Pancreas (tissue), 10 donors: ENCODE measurements at regions not wholly inside any gene's neighbourhood (a gene's known extent, or its start where the extent isn't known, plus 50 kb on each side); places are given as distances from the start of the nearest gene placed in this dataset.

ENCODE experiments used
- ATAC-seq, 4 donors: fragments of 200-7000 bp; cut with Tn5 transposase; one replicate each; pipeline versions ENCODE4 v1.8.0 to v1.9.1; 2020; ENCODE audit warnings: mild to moderate bottlenecking in 4 of 4, moderate library complexity in 4 of 4
- DNase-seq, 6 donors: peaks; one replicate each; pipeline ENCODE4 v3.0.0-alpha.2; 2020
- FAIRE-seq: peaks from 2 replicates; lab custom pipeline; 2012; peaks lifted over from hg19 to GRCh38; lab: Jason Lieb, UNC
- H3K27ac ChIP-seq, 4 donors: fragments of 200-600 bp; sonication (generic); 1 replicate in 3 of 4; 2 replicates in 1 of 4; pipeline versions ENCODE4 v1.5.0 to v1.8.0; 2020
- H3K27me3 ChIP-seq, 4 donors: fragments of 200-600 bp; one replicate each; pipeline ENCODE4 v1.8.0; 2021
- H3K36me3 ChIP-seq, 3 donors: fragments of 200-600 bp; sonication (generic) in 1 of 3; one replicate each; pipeline versions ENCODE4 v1.5.0 to v1.8.0; 2020 to 2021
- H3K4me1 ChIP-seq, 3 donors: fragments of 200-600 bp; one replicate each; pipeline ENCODE4 v1.8.0; 2021
- H3K4me3 ChIP-seq, 4 donors: fragments of 200-600 bp; sonication (generic) in 2 of 4; one replicate each; pipeline versions ENCODE4 v1.5.0 to v1.8.0; 2020 to 2021
- H3K9me3 ChIP-seq, 4 donors: fragments of 200-600 bp; one replicate each; pipeline ENCODE4 v1.8.0; 2021
- CTCF ChIP-seq, 4 donors: fragments of 200-600 bp; sonication (generic) in 3 of 4; IDR thresholded peaks; one replicate each; pipeline versions ENCODE4 v1.5.0 to v1.8.0; 2021; ENCODE audit warnings: antibody characterized with exemption in 4 of 4
- WGBS, 2 donors: extraction: QIAGEN DNeasy Blood & Tissue Kit; methylation state at CpG; one replicate each; pipeline ENCODE4 v1.1.7; 2013; 5-methylcytosine and 5-hydroxymethylcytosine counted together
- intact Hi-C, 3 donors: fragments of 100-400 bp; cut with DNase I; formaldehyde crosslinking; loops; one replicate each; pipeline versions ENCODE4 v1.11.1 to v1.14.2; 2022
- donor health status: healthy with polysubstance abuse.
- donor health status: DM: no; HTN: no; CAD: no; lungs with moderate emphysema.
- donor health status: DM: no; HTN: no; CAD: no.
- donor health status: control.
- donor health status: control.
- donor health status: Bipolar disorder and iron deficiency.
- donor health status: DM: yes; HTN: yes; CAD: no.
- donor health status: DM: no; HTN: no; CAD: no.
- donor health status: DM: no; HTN: no; CAD: no.
- donor health status: DM: yes; HTN: yes; CAD: no.

- no peak for FAIRE-seq
- WGBS, 2 donors = 75 to 88% methylated on average over 1 of the region's 1 CpG
- Histone ChIP-seq H3K36me3 (no peaks in the 10 kb centered on the region), H3K9me3 (no peaks in the 10 kb centered on the region), H3K4me1 (no peaks in the 10 kb centered on the region), H3K4me3 (no peak overlapping the region), H3K27me3 (no peaks in the 10 kb centered on the region), H3K27ac (no peak overlapping the region)
- no peak for ATAC-seq
- TF ChIP-seq CTCF (IDR thresholded peaks at IDR 0.05) = no peak
- intact Hi-C loops = no loop called here
- no peak for DNase-seq
Observed at GRCh38 chr10:31614611-31615010, 295.6 kb downstream of the ZEB1 start.

GRCh38 chr10:31612082-31612481 lies 293.1 kb downstream of the ZEB1 start:
- ATAC-seq = no peak
- Histone ChIP-seq H3K4me1 (no peaks in the 10 kb centered on the region), H3K27ac (no peak overlapping the region), H3K9me3 (no peaks in the 10 kb centered on the region), H3K27me3 (no peaks in the 10 kb centered on the region), H3K4me3 (no peak overlapping the region), H3K36me3 (no peaks in the 10 kb centered on the region)
- intact Hi-C loops = no loop called here
- TF ChIP-seq CTCF (IDR thresholded peaks at IDR 0.05) = no peak
- DNase-seq = no peak
- WGBS, 2 donors = 49 to 56% methylated on average over 4 of the region's 4 CpGs
- FAIRE-seq = no peak

- FAIRE-seq (no peak), DNase-seq (no peak), ATAC-seq (no peak)
- no peaks in the 10 kb centered on the region for H3K4me1 ChIP-seq
- no peaks in the 10 kb centered on the region for H3K36me3 ChIP-seq
- H3K27me3 ChIP-seq = no peaks in the 10 kb centered on the region
- H3K4me3 ChIP-seq = no peak overlapping the region
- no peak overlapping the region for H3K27ac ChIP-seq
- H3K9me3 ChIP-seq = no peaks in the 10 kb centered on the region
- WGBS, 2 donors = 68 to 79% methylated on average over 7 of the region's 7 CpGs
- TF ChIP-seq CTCF (IDR thresholded peaks at IDR 0.05) = no peak
- intact Hi-C loops = no loop called here
Observed at GRCh38 chr10:31611161-31611560, 292.1 kb downstream of the ZEB1 start.

GRCh38 chr10:31607481-31607880 lies 288.5 kb downstream of the ZEB1 start:
- FAIRE-seq (no peak), ATAC-seq (no peak), DNase-seq (no peak)
- Histone ChIP-seq H3K27me3 (no peaks in the 10 kb centered on the region), H3K27ac (no peak overlapping the region), H3K9me3 (no peaks in the 10 kb centered on the region), H3K36me3 (no peaks in the 10 kb centered on the region), H3K4me3 (no peak overlapping the region), H3K4me1 (no peaks in the 10 kb centered on the region)
- intact Hi-C loops = no loop called here
- WGBS, 2 donors = 64 to 79% methylated on average over 3 of the region's 3 CpGs
- no peak for TF ChIP-seq CTCF (IDR thresholded peaks at IDR 0.05)

- no peaks in the 10 kb centered on the region for H3K4me1 ChIP-seq
- H3K36me3 ChIP-seq = no peaks in the 10 kb centered on the region
- intact Hi-C loops = no loop called here
- DNase-seq (no peak), ATAC-seq (no peak), FAIRE-seq (no peak)
- H3K27ac ChIP-seq = no peak overlapping the region
- no peaks in the 10 kb centered on the region for H3K9me3 ChIP-seq
- no peaks in the 10 kb centered on the region for H3K27me3 ChIP-seq
- H3K4me3 ChIP-seq = no peak overlapping the region
- no peak for TF ChIP-seq CTCF (IDR thresholded peaks at IDR 0.05)
Observed at GRCh38 chr10:31606841-31607240, 287.8 kb downstream of the ZEB1 start.
